HG03378 (cell line): ENCODE measurements at regions not wholly inside any gene's neighbourhood (a gene's known extent, or its start where the extent isn't known, plus 50 kb on each side); places are given as distances from the start of the nearest gene placed in this dataset.

Source experiments
- ATAC-seq: cut with Tn5 transposase; IDR thresholded peaks from one replicate; pipeline ENCODE4 v1.9.1; 2021; ENCODE audit warnings: mild to moderate bottlenecking, moderate library complexity; ENCODE audit not compliant: unreplicated experiment

DNA sequence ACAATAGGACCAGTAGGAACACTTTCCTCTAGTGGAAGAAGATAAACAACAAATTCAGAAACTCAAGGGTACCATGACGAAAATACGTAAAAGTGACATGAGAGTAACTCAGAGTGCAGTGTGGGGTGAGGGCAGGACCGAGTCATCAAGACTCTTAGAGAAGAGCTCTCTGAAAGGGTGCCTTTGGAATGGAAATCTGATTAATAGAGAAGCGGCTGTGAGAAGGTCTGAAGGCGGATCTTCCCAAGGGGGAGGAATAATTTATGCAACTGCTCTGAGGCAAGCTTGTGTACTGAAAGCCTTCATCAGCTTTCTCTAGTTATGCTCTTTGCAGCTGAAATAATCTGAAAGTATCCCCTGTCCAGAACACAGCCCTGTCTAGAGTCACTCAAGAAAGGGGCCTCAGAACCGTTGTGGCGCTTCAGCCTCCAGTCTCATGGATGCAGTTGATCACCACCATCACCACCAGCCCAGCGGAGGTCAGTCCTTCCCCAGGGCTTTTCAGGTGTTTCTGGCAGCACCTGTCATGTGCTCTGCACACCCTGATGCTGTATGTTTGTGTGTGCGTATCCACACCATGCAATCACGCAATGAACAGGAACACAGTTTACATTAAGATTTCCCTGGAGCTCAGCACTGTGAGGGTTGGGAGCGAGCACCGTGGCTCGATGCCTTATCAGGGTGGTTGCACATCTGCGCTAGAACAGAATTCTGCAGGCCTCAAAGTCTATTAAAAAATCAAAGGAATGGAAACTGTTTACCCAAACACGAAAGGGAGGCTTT lies 396.5 kb downstream of the SMOC2 start:
- no peak for ATAC-seq

- no peak for ATAC-seq
Observed at GRCh38 chr6:168835991-168836390, 395.0 kb downstream of the SMOC2 start.

DNA sequence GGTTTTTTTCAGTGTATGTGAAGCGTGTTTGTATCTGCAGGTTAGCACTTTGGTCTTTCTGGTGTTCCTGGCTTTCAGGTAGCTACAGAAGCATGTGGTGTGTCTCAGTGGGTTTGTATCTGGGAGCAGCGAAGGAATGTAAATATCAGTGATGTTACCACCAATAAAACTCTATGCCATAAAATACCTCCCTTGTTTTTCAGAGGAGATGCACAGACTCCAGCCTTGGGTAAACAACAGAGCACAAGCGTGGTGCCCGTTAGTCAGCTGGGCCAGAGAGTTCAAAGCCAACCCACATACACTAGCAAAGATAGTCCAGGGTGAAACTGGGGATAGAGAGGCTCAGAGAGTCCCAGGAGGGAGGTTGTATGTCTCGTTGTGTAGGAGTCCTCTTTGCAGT lies 393.8 kb downstream of the SMOC2 start:
- ATAC-seq = no peak

DNA sequence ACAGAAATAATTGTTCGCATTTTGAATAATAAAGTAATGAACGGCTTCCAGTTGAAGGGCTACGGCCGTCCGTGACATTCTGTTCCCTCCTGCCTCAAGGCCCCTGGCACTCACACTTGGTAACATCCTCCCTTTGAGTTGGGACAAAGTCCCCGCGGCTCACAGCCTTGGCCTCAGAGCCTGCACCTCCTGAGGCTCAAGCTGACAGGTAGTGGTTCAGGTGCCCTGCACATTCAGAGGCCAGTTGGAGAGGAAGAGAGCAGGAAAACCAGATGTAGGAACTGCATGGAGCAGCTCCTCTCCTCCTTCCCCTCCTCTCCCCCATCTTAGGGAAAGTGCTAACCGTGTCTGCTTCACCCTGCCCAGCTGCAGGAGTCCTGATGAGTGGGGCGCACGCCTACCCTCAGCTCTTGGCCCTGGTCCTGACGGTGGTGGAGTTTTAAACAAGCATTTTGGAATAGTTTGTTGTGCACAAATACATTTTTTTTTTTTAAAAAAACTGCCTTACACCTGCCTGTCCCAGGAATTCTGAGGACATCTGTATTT lies 393.1 kb downstream of the SMOC2 start:
- no peak for ATAC-seq

DNA sequence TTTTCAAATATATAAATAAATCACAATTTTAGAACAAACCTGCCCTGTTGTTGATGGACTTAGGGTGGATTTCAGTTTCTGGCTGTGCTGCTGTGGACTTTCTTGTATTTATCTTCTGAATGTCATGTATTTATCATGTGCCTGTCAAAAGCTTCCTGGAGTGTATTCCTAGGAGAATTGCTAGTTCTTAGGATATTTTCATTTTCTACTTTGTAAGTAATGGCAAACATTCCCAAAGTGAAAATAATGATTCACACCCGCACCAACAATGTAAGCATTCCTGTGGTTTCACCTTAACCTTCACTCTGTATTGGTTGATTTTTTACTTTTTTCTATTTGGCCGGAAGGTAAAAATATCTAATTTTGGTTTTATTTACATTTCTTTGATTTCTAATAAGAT lies 387.8 kb downstream of the SMOC2 start:
- ATAC-seq = no peak

DNA sequence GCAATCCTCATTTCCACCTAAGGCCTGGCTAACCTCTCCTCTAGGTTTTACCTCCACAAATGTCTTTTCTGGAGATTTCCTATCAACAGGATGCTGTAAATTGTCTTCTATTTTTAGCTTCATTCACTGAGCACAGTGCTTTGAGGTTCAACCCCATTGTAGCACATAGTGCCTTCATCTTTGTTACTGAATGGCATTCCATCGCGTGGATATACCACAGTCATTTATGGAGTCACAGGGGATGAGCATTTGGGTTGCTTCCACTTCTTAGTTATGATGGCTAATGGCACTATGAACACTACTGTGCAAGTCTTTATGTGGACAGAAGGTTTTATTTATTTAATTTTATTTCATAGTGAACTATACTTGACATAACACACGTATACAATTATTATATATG lies 387.1 kb downstream of the SMOC2 start:
- no peak for ATAC-seq

- no peak for ATAC-seq
Observed at GRCh38 chr6:168827586-168827871, 386.5 kb downstream of the SMOC2 start.

GRCh38 chr6:168826726-168827585 lies 386.0 kb downstream of the SMOC2 start:
- ATAC-seq = no peak

DNA sequence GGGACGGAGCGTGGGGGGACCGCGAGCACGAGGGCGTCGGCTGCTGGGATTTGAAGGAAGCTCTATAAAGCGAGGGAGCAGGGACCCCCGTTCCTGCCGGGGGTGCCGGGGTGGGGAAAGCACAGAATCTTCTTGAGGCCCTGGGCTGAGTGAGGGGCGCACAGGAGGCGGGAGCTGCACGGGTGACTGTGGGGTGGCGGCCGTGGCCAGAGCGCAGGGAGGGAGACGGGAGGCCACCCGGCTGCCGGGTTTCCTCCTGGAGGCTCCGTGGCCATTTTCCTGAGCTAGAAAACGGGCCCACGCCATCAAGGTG lies 385.1 kb downstream of the SMOC2 start:
- ATAC-seq = no peak

- ATAC-seq = no peak
Observed at GRCh38 chr6:168825226-168826077, 384.5 kb downstream of the SMOC2 start.

DNA sequence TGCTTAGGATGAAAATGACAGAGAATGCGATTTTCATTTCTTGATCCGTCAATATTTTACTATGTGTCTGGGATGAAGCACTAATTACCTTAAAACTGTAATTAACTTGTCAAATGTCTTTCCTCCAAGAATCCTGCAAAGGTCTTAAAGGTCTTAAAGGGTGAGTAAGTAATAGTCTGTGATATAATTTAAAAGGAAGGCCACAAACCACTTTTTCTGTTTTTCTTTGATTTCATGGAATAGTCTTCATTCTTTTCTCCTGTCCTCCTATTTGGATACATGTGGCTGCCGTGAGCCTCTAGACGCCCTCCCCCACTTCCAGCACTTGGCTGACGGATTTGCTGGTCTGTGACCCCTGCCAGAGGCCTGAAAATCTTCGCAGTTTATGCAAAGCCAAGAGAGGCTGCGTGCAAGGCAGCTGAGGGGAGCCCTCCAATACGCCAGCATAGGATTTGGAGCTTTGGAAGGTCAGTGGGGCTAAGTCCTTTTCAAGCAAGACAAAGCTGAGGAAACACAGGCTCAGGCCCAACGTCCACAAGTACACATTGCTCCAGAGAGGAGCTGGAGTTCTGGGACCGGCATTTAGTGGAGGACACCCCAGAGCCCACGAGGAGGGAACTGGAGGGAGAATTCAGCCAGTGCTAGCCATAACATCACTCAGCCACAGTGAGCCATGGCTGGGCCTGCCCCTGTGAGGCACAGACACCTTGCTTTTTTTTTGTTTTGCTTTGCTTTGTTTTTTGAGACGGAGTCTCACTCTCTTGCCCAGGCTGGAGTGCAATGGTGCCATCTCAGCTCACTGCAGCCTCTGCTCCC lies 382.6 kb downstream of the SMOC2 start:
- ATAC-seq = no peak

- no peak for ATAC-seq
Observed at GRCh38 chr6:168822376-168822775, 381.4 kb downstream of the SMOC2 start.

DNA sequence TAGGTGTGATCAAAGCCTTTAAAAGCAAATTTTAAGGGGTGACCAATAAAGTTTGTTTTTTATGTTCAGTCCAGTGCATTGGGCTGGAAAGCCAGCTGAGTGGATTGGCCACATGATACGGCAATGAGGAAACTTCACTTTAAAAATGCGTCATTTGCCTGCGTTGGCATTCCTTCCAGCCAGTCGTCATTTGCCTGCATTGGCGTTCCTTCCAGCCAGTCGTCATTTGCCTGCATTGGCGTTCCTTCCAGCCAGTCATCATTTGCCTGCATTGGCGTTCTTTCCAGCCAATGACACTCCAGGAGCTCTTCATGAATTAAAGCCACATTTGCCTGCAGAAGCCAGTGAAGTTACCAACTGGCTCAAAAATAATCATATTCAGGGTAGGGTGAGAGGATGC lies 378.6 kb downstream of the SMOC2 start:
- no peak for ATAC-seq

- ATAC-seq = no peak
Observed at GRCh38 chr6:168817558-168818159, 376.7 kb downstream of the SMOC2 start.

- ATAC-seq = no peak
Observed at GRCh38 chr6:168815229-168815628, 374.2 kb downstream of the SMOC2 start.

DNA sequence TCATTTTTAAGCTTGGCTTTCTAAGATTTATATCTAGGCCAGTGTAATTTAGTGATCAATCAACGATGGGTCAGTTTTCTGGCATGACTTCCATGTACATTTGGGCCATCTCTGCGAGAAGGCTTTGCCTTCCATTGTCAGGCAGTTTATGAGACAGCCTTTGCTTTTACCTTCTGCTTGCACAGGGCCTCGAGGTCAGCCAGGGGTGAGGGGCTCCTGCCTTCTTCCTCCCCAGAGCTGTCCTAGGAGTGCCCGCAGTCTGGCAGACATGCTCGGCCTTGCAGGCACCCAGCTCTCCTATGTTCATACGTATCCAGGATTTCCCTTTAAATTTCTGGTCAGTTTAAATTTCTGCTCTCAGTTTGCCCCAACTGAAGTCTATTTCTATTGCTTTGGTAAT lies 367.2 kb downstream of the SMOC2 start:
- ATAC-seq = no peak

- no peak for ATAC-seq
Observed at GRCh38 chr6:168804331-168804730, 363.3 kb downstream of the SMOC2 start.

GRCh38 chr6:168803874-168804273 lies 362.9 kb downstream of the SMOC2 start:
- no peak for ATAC-seq

DNA sequence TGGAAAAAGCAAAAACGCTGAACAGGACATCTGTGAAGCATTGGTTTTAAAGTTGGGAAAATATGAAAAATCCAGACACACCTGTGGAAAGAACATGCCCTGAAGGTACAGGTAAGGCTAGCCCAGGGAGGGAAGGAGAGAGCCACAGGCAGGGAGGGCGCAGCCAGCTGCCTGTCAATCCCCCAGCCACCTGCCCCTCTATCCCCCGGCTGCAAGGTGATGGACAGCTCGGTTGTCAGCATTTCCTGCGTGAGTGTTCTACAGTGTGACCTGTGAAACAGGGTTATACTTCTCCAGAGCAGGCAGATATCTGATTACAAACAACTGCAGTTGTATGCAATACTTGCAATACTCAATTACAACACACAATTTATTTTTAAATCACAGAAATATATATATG lies 358.1 kb downstream of the SMOC2 start:
- no peak for ATAC-seq

DNA sequence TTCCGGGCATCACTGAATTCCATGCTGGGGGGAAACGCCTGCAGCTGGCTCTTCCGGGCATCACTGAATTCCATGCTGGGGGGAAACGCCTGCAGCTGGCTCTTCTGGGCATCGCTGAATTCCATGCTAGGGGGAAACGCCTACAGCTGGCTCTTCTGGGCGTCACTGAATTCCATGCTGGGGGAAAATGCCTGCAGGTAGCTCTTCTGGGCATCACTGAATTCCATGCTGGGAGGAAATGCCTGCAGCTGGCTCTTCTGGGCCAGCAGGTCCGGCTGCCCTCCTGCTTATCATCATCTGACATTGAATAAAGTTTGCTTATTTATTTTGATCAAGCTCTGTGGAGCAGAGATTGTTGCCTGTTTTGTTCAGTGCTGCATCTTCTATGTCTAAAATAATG lies 355.1 kb downstream of the SMOC2 start:
- no peak for ATAC-seq
